ENCODE measurements at regions not wholly inside any gene's neighbourhood (a gene's known extent, or its start where the extent isn't known, plus 50 kb on each side); places are given as distances from the start of the nearest gene placed in this dataset.
A peak's percentile ranks its signal among the peaks of the same experiment; 100 is the strongest.

DNA sequence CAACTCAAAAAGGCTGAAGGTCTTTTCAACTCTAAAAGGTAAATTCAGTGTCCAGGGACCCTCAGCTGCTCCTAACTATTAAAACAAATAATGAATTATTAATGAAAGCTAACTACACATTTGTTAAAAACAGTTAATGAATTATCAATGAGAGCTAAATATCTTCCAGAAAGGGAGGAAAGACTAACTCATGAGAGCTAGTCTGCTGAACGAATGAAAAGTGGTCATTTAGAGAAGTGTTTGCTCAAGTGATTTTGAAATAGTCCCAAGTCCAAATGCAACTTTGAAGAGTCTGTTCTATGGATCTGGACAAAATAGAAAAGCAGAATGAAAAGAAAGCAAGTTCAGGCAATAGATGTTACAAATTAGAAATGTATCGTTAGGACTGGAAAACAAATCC is 133.9 kb upstream of the SPEF2 start (continued):
- TF ChIP-seq GATA4 (IDR thresholded peaks at IDR 0.05; ENCODE audit: borderline replicate concordance, low read depth) (no peak), CENPT (CRISPR knock-in tag; IDR thresholded peaks at IDR 0.05; ENCODE audit: low read depth) (no peak), ZNF451 (CRISPR knock-in tag; IDR thresholded peaks at IDR 0.05) (no peak), ATM (IDR thresholded peaks at IDR 0.05; ENCODE audit: borderline replicate concordance) (no peak), NFYC (CRISPR knock-in tag; IDR thresholded peaks at IDR 0.05) (no peak), ZNF605 (CRISPR knock-in tag; IDR thresholded peaks at IDR 0.05) (no peak), KMT2B (CRISPR knock-in tag; IDR thresholded peaks at IDR 0.05) (peak; percentile 65), ZSCAN30 (CRISPR knock-in tag; IDR thresholded peaks at IDR 0.05) (no peak), TBP (CRISPR knock-in tag; IDR thresholded peaks at IDR 0.05) (no peak), KLF6 (CRISPR knock-in tag; IDR thresholded peaks at IDR 0.05) (0 out of 2 replicates have a peak, but pooled peaks have one; percentile 47), ZNF761 (CRISPR knock-in tag; conservative IDR thresholded peaks at IDR 0.05) (no peak), MBNL3 (CRISPR knock-in tag; conservative IDR thresholded peaks at IDR 0.05) (no peak), HMG20A (CRISPR knock-in tag; IDR thresholded peaks at IDR 0.05; ENCODE audit: borderline replicate concordance) (peak; percentile 77), DBP (CRISPR knock-in tag; IDR thresholded peaks at IDR 0.05; ENCODE audit: not compliant biosample characterization) (no peak), ZNF556 (CRISPR knock-in tag; IDR thresholded peaks at IDR 0.05; ENCODE audit: borderline replicate concordance) (no peak), ZNF720 (CRISPR knock-in tag; IDR thresholded peaks at IDR 0.05) (no peak), SIX1 (CRISPR knock-in tag; IDR thresholded peaks at IDR 0.05; ENCODE audit: borderline replicate concordance) (no peak; the same call in 1 of the 2 replicates), ZNF883 (CRISPR knock-in tag; IDR thresholded peaks at IDR 0.05; ENCODE audit: not compliant biosample characterization) (no peak), ZNF563 (CRISPR knock-in tag; IDR thresholded peaks at IDR 0.05) (no peak), ZNF232 (CRISPR knock-in tag; IDR thresholded peaks at IDR 0.05; ENCODE audit: borderline replicate concordance) (no peak), POGZ (CRISPR knock-in tag; IDR thresholded peaks at IDR 0.05) (peak; percentile 77), RBAK (CRISPR knock-in tag; IDR thresholded peaks at IDR 0.05) (no peak), ZNF207 (IDR thresholded peaks at IDR 0.05; ENCODE audit: borderline replicate concordance) (no peak), ZNF33A (CRISPR knock-in tag; IDR thresholded peaks at IDR 0.05; ENCODE audit: borderline replicate concordance) (no peak), HNRNPH1 (optimal IDR thresholded peaks at IDR 0.05; ENCODE audit: low read depth, low read length) (no peak), CHD4 (IDR thresholded peaks at IDR 0.05; ENCODE audit: borderline replicate concordance, low read length) (no peak; the same call in 1 of the 2 replicates), PRMT3 (CRISPR knock-in tag; IDR thresholded peaks at IDR 0.05; ENCODE audit: borderline replicate concordance, low read depth) (no peak)
- TF ChIP-seq, protein P1, sequence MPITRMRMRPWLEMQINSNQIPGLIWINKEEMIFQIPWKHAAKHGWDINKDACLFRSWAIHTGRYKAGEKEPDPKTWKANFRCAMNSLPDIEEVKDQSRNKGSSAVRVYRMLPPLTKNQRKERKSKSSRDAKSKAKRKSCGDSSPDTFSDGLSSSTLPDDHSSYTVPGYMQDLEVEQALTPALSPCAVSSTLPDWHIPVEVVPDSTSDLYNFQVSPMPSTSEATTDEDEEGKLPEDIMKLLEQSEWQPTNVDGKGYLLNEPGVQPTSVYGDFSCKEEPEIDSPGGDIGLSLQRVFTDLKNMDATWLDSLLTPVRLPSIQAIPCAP (CRISPR knock-in tag; IDR thresholded peaks at IDR 0.05; ENCODE audit: low read depth) = no peak
- TF ChIP-seq, protein P2, sequence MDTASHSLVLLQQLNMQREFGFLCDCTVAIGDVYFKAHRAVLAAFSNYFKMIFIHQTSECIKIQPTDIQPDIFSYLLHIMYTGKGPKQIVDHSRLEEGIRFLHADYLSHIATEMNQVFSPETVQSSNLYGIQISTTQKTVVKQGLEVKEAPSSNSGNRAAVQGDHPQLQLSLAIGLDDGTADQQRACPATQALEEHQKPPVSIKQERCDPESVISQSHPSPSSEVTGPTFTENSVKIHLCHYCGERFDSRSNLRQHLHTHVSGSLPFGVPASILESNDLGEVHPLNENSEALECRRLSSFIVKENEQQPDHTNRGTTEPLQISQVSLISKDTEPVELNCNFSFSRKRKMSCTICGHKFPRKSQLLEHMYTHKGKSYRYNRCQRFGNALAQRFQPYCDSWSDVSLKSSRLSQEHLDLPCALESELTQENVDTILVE (CRISPR knock-in tag; IDR thresholded peaks at IDR 0.05) = no peak; the same call in 1 of the 2 replicates
- TF ChIP-seq, protein P3, sequence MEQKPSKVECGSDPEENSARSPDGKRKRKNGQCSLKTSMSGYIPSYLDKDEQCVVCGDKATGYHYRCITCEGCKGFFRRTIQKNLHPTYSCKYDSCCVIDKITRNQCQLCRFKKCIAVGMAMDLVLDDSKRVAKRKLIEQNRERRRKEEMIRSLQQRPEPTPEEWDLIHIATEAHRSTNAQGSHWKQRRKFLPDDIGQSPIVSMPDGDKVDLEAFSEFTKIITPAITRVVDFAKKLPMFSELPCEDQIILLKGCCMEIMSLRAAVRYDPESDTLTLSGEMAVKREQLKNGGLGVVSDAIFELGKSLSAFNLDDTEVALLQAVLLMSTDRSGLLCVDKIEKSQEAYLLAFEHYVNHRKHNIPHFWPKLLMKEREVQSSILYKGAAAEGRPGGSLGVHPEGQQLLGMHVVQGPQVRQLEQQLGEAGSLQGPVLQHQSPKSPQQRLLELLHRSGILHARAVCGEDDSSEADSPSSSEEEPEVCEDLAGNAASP (CRISPR knock-in tag; IDR thresholded peaks at IDR 0.05; ENCODE audit: borderline replicate concordance) = no peak

Measured in HepG2 (cell line).